IMR-90 (cell line): ENCODE measurements at regions not wholly inside any gene's neighbourhood (a gene's known extent, or its start where the extent isn't known, plus 50 kb on each side); places are given as distances from the start of the nearest gene placed in this dataset.
A peak's percentile ranks its signal among the peaks of the same experiment; 100 is the strongest.

Experiments used
- BHLHE40 ChIP-seq: fragments of 150-350 bp; IDR thresholded peaks from 2 replicates; pipeline ENCODE4 v1.6.1; 2016; ENCODE audit warnings: mild to moderate bottlenecking, low read depth, low read length
- CEBPB ChIP-seq: IDR thresholded peaks from 2 replicates; pipeline ENCODE4 v1.6.1; 2012; ENCODE audit warnings: low read depth, low read length, improper control_type of control experiment
- CTCF ChIP-seq: conservative IDR thresholded peaks from 2 replicates; pipeline ENCODE4 v1.5.1; 2012; ENCODE audit warnings: mild to moderate bottlenecking, low read depth, low read length, improper control_type of control experiment
- FOS ChIP-seq: fragments of 150-350 bp; IDR thresholded peaks from 2 replicates; pipeline ENCODE4 v1.6.1; 2016; ENCODE audit warnings: low read depth, low read length
- MAZ ChIP-seq: IDR thresholded peaks from 2 replicates; pipeline ENCODE4 v1.6.1; 2012; ENCODE audit warnings: low read depth, mild to moderate bottlenecking, low read length, improper control_type of control experiment, moderate library complexity, borderline replicate concordance
- MXI1 ChIP-seq: IDR thresholded peaks from 2 replicates; pipeline ENCODE4 v1.6.1; 2012; ENCODE audit warnings: low read depth, mild to moderate bottlenecking, low read length, moderate library complexity, borderline replicate concordance
- POLR2A ChIP-seq: IDR thresholded peaks from 2 replicates; pipeline ENCODE4 v1.6.1; 2012; ENCODE audit warnings: mild to moderate bottlenecking, low read depth, low read length
- RAD21 ChIP-seq: IDR thresholded peaks from 2 replicates; pipeline ENCODE4 v1.6.1; 2012; ENCODE audit warnings: low read length, improper control_type of control experiment
- RCOR1 ChIP-seq: IDR thresholded peaks from 2 replicates; pipeline ENCODE4 v1.6.1; 2012; ENCODE audit warnings: mild to moderate bottlenecking, low read length, improper control_type of control experiment; ENCODE audit not compliant: insufficient replicate concordance
- RFX5 ChIP-seq: IDR thresholded peaks from 2 replicates; pipeline ENCODE4 v1.8.0; 2012; ENCODE audit warnings: low read depth, mild to moderate bottlenecking, low read length, moderate library complexity
- SMC3 ChIP-seq: fragments of 150-350 bp; IDR thresholded peaks from 2 replicates; pipeline ENCODE4 v1.6.1; 2016; ENCODE audit warnings: low read depth, mild to moderate bottlenecking, antibody characterized with exemption, low read length, moderate library complexity
- TF ChIP-seq, protein P1 (sequence below): fragments of 150-350 bp; IDR thresholded peaks from 2 replicates; pipeline ENCODE4 v1.6.1; 2017; ENCODE audit warnings: mild to moderate bottlenecking, antibody characterized with exemption, low read length, low read depth
- TF ChIP-seq, protein P2 (sequence below): fragments of 150-350 bp; IDR thresholded peaks from 2 replicates; pipeline ENCODE4 v1.6.1; 2016; ENCODE audit warnings: low read depth, mild to moderate bottlenecking, low read length, moderate library complexity, borderline replicate concordance

DNA sequence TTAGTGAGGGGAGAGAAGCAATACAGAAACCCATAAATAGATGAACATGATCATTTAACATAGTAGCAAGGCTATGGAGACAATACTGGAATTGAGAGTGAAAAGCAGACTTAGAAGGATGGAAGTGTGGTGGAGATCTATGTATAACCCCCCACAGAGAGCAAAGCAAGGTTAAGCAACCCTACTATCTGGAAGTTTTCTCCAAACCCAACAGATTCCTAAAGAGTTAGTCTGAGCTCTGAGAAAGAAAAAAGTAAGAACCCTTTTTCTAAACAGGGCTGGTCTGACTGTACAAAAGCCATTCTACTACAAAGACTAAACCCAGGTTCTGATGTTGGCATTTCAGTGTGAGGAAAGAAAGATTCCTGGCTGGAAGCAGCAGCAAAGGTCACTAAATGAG is 153.2 kb downstream of the WNT5A start:
- TF ChIP-seq CEBPB, result peak; percentile 93
- TF ChIP-seq CTCF, result no peak
- TF ChIP-seq RAD21, result no peak
- TF ChIP-seq RFX5, result no peak
- no peak for TF ChIP-seq POLR2A
- TF ChIP-seq, protein P1, sequence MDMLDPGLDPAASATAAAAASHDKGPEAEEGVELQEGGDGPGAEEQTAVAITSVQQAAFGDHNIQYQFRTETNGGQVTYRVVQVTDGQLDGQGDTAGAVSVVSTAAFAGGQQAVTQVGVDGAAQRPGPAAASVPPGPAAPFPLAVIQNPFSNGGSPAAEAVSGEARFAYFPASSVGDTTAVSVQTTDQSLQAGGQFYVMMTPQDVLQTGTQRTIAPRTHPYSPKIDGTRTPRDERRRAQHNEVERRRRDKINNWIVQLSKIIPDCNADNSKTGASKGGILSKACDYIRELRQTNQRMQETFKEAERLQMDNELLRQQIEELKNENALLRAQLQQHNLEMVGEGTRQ, result no peak
- TF ChIP-seq, protein P2, sequence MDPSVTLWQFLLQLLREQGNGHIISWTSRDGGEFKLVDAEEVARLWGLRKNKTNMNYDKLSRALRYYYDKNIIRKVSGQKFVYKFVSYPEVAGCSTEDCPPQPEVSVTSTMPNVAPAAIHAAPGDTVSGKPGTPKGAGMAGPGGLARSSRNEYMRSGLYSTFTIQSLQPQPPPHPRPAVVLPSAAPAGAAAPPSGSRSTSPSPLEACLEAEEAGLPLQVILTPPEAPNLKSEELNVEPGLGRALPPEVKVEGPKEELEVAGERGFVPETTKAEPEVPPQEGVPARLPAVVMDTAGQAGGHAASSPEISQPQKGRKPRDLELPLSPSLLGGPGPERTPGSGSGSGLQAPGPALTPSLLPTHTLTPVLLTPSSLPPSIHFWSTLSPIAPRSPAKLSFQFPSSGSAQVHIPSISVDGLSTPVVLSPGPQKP, result no peak
- no peak for TF ChIP-seq RCOR1
- no peak; the same call in 1 of the 2 replicates for TF ChIP-seq SMC3
- TF ChIP-seq MAZ, result no peak
- TF ChIP-seq MXI1, result no peak
- TF ChIP-seq BHLHE40, result no peak
- TF ChIP-seq FOS, result peak; percentile 23; the same call in 1 of the 2 replicates
